ENCODE measurements at regions not wholly inside any gene's neighbourhood (a gene's known extent, or its start where the extent isn't known, plus 50 kb on each side); places are given as distances from the start of the nearest gene placed in this dataset.

GRCh38 chr12:81942594-81942993 is 183.4 kb upstream of the PPFIA2 start:
- H3K9me3 ChIP-seq (replicated peaks) = no peaks in the 10 kb centered on the region
- intact Hi-C loops (cut with micrococcal nuclease) = no loop called here
- H3K27ac ChIP-seq (replicated peaks) = no peak overlapping the region
- DNase-seq = no peak
- H3K4me1 ChIP-seq = no peaks in the 10 kb centered on the region
- no peak overlapping the region for H3K4me3 ChIP-seq
- H3K36me3 ChIP-seq = no peaks in the 10 kb centered on the region
- no peaks in the 10 kb centered on the region for H3K27me3 ChIP-seq (ENCODE audit: low read depth)
- no peak for TF ChIP-seq CTCF (IDR thresholded peaks at IDR 0.05; ENCODE audit: borderline replicate concordance)

GRCh38 chr12:81930037-81930436 is 170.9 kb upstream of the PPFIA2 start:
- H3K27ac ChIP-seq (replicated peaks) = no peak overlapping the region
- no peak for DNase-seq
- H3K27me3 ChIP-seq (ENCODE audit: low read depth) = no peaks in the 10 kb centered on the region
- no peaks in the 10 kb centered on the region for H3K4me1 ChIP-seq
- TF ChIP-seq CTCF (IDR thresholded peaks at IDR 0.05; ENCODE audit: borderline replicate concordance) = no peak
- H3K4me3 ChIP-seq = no peak overlapping the region
- H3K9me3 ChIP-seq (replicated peaks) = peaks cover 8% of the 10 kb centered on the region
- intact Hi-C loops (cut with micrococcal nuclease) = no loop called here
- no peaks in the 10 kb centered on the region for H3K36me3 ChIP-seq

- Histone ChIP-seq H3K36me3 (no peaks in the 10 kb centered on the region), H3K9me3 (replicated peaks) (peaks cover 44% of the 10 kb centered on the region), H3K4me3 (no peak overlapping the region), H3K4me1 (no peaks in the 10 kb centered on the region), H3K27me3 (ENCODE audit: low read depth) (no peaks in the 10 kb centered on the region), H3K27ac (replicated peaks) (no peak overlapping the region)
- no peak for TF ChIP-seq CTCF (IDR thresholded peaks at IDR 0.05; ENCODE audit: borderline replicate concordance)
- DNase-seq = no peak
- intact Hi-C loops (cut with micrococcal nuclease) = no loop called here
Observed at GRCh38 chr12:81896771-81897170, 137.6 kb upstream of the PPFIA2 start.

- no peaks in the 10 kb centered on the region for H3K36me3 ChIP-seq
- no peak overlapping the region for H3K27ac ChIP-seq (replicated peaks)
- H3K4me1 ChIP-seq = no peaks in the 10 kb centered on the region
- H3K9me3 ChIP-seq (replicated peaks) = no peaks in the 10 kb centered on the region
- no peak for TF ChIP-seq CTCF (IDR thresholded peaks at IDR 0.05; ENCODE audit: borderline replicate concordance)
- DNase-seq = no peak
- intact Hi-C loops (cut with micrococcal nuclease) = no loop called here
- no peaks in the 10 kb centered on the region for H3K27me3 ChIP-seq (ENCODE audit: low read depth)
- no peak overlapping the region for H3K4me3 ChIP-seq
Observed at GRCh38 chr12:81888961-81889360, 129.8 kb upstream of the PPFIA2 start.

GRCh38 chr12:81888106-81888740 is 129.1 kb upstream of the PPFIA2 start:
- no peak overlapping the region for H3K4me3 ChIP-seq
- H3K27me3 ChIP-seq (ENCODE audit: low read depth) = no peaks in the 10 kb centered on the region
- no peak overlapping the region for H3K27ac ChIP-seq (replicated peaks)
- TF ChIP-seq CTCF (IDR thresholded peaks at IDR 0.05; ENCODE audit: borderline replicate concordance) = no peak
- no peaks in the 10 kb centered on the region for H3K36me3 ChIP-seq
- H3K9me3 ChIP-seq (replicated peaks) = no peaks in the 10 kb centered on the region
- H3K4me1 ChIP-seq = no peaks in the 10 kb centered on the region
- no peak for DNase-seq
- intact Hi-C loops (cut with micrococcal nuclease) = no loop called here

All from left ventricle myocardium inferior (tissue), 1 donor.